ENCODE measurements at regions not wholly inside any gene's neighbourhood (a gene's known extent, or its start where the extent isn't known, plus 50 kb on each side); places are given as distances from the start of the nearest gene placed in this dataset.

DNA sequence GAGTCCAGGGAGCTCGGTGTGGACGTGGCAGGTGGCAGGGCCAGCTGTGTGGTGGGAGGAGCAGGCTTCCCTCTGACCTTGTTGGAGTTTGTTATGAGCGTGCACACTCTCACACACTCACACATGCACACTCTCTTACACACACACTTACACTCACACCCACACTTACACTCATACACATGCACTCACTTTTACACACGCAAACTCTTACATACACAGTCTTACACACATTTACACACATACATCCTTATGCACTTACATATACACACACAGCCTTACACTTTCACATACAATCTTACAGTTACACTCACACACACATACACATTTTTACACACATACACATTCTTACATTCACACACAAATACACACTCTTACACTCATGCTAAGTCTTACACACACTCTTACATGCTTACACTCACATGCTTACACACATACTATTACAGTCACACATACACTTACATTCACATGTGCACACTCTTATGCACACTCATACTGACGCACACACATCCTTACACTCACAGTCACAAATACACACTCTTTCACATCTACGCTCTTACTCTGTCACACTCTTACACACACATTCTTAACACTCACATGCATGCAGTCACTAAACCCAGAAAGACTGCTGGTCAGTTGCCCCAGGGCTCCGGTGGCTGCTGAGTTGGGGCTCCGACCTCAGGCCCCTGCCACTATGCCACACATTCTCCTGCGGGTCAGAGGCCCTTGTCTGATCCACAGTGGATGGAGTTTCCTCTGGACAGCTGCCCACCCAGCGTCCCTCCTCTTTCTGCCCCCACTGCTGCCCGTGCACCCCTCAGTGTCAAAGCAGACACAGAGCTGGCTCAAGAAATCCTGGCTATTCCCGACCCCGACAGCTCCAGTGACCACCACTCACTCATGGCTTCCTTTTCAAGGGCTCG, 95.8 kb downstream of the ADRA2C start:
- H3K4me3 ChIP-seq (ENCODE audit: insufficient read depth, low read length, poor library complexity, severe bottlenecking), result no peak overlapping the region
- H3K4me2 ChIP-seq (ENCODE audit: low read depth, low read length, poor library complexity, severe bottlenecking), result no peak overlapping the region
- no peak overlapping the region for H3K9ac ChIP-seq (ENCODE audit: low read length)
- no peaks in the 10 kb centered on the region for H3K36me3 ChIP-seq (ENCODE audit: low read length)
- no peaks in the 10 kb centered on the region for H3K9me3 ChIP-seq (ENCODE audit: insufficient read depth, low read length)
- no peaks in the 10 kb centered on the region for H3K9me2 ChIP-seq (replicated peaks; ENCODE audit: insufficient read depth, low read length)
- H2AFZ ChIP-seq (ENCODE audit: low read depth, low read length, severe bottlenecking), result no peak overlapping the region
- no peaks in the 10 kb centered on the region for H3K79me2 ChIP-seq (ENCODE audit: insufficient read depth, low read length)
- H3F3A ChIP-seq (ENCODE audit: insufficient read depth), result no peaks in the 10 kb centered on the region
- H3K27ac ChIP-seq (ENCODE audit: low read depth, low read length), result no peak overlapping the region
- H3K27me3 ChIP-seq (ENCODE audit: low read length), result no peaks in the 10 kb centered on the region
- TF ChIP-seq, protein P1, sequence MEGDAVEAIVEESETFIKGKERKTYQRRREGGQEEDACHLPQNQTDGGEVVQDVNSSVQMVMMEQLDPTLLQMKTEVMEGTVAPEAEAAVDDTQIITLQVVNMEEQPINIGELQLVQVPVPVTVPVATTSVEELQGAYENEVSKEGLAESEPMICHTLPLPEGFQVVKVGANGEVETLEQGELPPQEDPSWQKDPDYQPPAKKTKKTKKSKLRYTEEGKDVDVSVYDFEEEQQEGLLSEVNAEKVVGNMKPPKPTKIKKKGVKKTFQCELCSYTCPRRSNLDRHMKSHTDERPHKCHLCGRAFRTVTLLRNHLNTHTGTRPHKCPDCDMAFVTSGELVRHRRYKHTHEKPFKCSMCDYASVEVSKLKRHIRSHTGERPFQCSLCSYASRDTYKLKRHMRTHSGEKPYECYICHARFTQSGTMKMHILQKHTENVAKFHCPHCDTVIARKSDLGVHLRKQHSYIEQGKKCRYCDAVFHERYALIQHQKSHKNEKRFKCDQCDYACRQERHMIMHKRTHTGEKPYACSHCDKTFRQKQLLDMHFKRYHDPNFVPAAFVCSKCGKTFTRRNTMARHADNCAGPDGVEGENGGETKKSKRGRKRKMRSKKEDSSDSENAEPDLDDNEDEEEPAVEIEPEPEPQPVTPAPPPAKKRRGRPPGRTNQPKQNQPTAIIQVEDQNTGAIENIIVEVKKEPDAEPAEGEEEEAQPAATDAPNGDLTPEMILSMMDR (IDR thresholded peaks at IDR 0.05; ENCODE audit: insufficient read depth, low read length, poor library complexity, severe bottlenecking), result no peak
- no peak for TF ChIP-seq EZH2phosphoT487 (conservative IDR thresholded peaks at IDR 0.05; ENCODE audit: low read length)
- no peaks in the 10 kb centered on the region for H4K20me1 ChIP-seq (ENCODE audit: low read depth, low read length)

DNA sequence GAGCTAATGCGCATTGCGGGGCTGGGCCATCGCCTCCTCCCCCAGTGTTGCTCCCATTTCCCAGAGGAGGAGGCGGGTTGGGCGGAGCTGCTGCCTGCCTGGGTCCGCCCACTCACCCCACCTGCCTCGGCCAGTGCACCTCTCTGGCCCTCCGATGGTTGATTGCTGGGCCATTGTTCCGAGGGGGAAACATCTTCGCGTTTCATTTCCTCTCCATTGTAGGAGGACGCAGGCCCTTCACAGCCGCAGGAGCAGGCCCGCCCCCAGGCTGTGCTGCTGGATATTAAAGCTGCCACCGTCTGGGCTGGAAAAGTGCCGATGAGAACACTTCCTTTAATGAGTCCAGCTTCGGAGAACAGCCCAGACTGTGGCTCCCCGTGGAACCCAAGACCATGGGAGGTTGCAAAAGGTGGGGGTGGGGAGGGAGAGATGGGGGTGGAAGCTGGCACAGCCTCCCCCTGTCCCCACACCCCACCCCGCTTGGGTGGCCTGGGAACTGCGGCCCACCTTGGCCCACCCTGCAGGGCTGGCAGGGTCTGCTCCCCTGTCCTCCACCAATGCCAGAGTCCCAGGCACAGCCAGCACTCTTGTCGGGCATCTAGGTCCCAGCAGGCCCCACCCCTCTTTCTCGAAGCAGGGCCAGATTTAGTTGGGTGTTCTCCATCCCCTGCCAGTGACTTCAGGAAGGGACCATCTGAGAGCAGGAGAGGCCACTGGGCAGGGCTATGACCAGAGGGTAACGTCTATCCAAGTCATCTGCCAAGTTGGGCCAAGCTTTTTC, 96.6 kb downstream of the ADRA2C start:
- no peaks in the 10 kb centered on the region for H3K27me3 ChIP-seq (ENCODE audit: low read length)
- H3K27ac ChIP-seq (ENCODE audit: low read depth, low read length), result no peak overlapping the region
- no peaks in the 10 kb centered on the region for H3K79me2 ChIP-seq (ENCODE audit: insufficient read depth, low read length)
- H3F3A ChIP-seq (ENCODE audit: insufficient read depth), result no peaks in the 10 kb centered on the region
- H3K4me2 ChIP-seq (ENCODE audit: low read depth, low read length, poor library complexity, severe bottlenecking), result no peak overlapping the region
- H3K36me3 ChIP-seq (ENCODE audit: low read length), result no peaks in the 10 kb centered on the region
- H4K20me1 ChIP-seq (ENCODE audit: low read depth, low read length), result no peaks in the 10 kb centered on the region
- no peak overlapping the region for H3K4me3 ChIP-seq (ENCODE audit: insufficient read depth, low read length, poor library complexity, severe bottlenecking)
- H3K9me3 ChIP-seq (ENCODE audit: insufficient read depth, low read length), result no peaks in the 10 kb centered on the region
- no peak overlapping the region for H3K9ac ChIP-seq (ENCODE audit: low read length)
- no peaks in the 10 kb centered on the region for H3K9me2 ChIP-seq (replicated peaks; ENCODE audit: insufficient read depth, low read length)
- TF ChIP-seq EZH2phosphoT487 (conservative IDR thresholded peaks at IDR 0.05; ENCODE audit: low read length), result no peak
- TF ChIP-seq, protein P1 (IDR thresholded peaks at IDR 0.05; ENCODE audit: insufficient read depth, low read length, poor library complexity, severe bottlenecking), result no peak
- no peak overlapping the region for H2AFZ ChIP-seq (ENCODE audit: low read depth, low read length, severe bottlenecking)

DNA sequence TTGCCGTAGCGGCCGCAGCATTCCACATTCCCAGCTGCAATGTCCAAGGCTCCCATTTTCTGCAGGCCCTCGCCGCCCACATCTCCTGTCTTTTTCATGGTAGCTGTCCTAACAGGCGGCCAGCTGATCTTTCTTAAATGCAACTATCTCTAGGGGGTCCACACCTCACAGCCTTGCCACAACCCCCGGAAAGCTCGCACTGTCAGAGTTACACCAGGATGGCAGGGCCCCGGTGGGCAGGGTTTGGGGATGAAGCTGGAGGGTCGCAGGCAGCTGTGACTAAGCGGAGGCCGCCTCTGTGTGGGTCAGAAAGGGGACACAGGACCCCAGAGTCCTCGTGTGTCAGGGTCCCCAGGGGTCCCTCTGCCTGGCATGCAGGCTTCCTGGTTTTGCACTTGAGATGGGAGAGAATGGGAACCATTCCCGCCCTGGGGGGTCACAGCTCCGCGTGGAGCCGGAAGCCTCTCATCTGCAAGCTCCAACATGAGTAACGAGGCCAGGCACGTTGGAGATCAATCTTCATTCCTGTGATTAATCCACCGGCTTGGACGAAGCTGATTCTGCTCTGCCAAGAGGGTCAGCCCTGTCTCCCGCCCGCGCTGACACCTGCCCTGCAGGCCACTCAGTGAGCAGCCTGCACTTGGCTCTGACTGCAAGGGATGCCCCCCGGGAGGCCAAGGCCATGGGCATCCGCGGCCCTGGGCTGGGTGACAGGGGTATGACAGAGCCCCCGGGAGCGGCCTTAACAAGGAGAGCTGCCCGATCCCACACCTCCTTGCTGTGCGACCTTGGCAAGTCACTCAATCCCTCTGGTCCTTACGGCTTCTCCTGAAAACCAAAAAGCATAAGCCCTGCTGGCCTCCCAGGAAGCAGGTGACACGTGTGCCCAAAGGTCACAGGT, 97.9 kb downstream of the ADRA2C start:
- TF ChIP-seq, protein P1 (IDR thresholded peaks at IDR 0.05; ENCODE audit: insufficient read depth, low read length, poor library complexity, severe bottlenecking), result no peak
- TF ChIP-seq EZH2phosphoT487 (conservative IDR thresholded peaks at IDR 0.05; ENCODE audit: low read length), result no peak
- Histone ChIP-seq H3K27me3 (ENCODE audit: low read length) (no peaks in the 10 kb centered on the region), H3K27ac (ENCODE audit: low read depth, low read length) (no peak overlapping the region), H4K20me1 (ENCODE audit: low read depth, low read length) (no peaks in the 10 kb centered on the region), H3K4me3 (ENCODE audit: insufficient read depth, low read length, poor library complexity, severe bottlenecking) (no peak overlapping the region), H3K36me3 (ENCODE audit: low read length) (no peaks in the 10 kb centered on the region), H3K9me3 (ENCODE audit: insufficient read depth, low read length) (no peaks in the 10 kb centered on the region), H3K79me2 (ENCODE audit: insufficient read depth, low read length) (no peaks in the 10 kb centered on the region), H3K9me2 (replicated peaks; ENCODE audit: insufficient read depth, low read length) (no peaks in the 10 kb centered on the region), H3K9ac (ENCODE audit: low read length) (no peak overlapping the region), H3K4me2 (ENCODE audit: low read depth, low read length, poor library complexity, severe bottlenecking) (no peak overlapping the region), H2AFZ (ENCODE audit: low read depth, low read length, severe bottlenecking) (no peak overlapping the region), H3F3A (ENCODE audit: insufficient read depth) (no peaks in the 10 kb centered on the region)
